GM12892 (cell line): ENCODE measurements at regions not wholly inside any gene's neighbourhood (a gene's known extent, or its start where the extent isn't known, plus 50 kb on each side); places are given as distances from the start of the nearest gene placed in this dataset.
"Not testable (repeated sequence)": the region's sequence is repeated elsewhere in the genome, so short reads cannot be mapped to it uniquely, and the experiment has no call there.

Experiments
- DNase-seq: peaks from one replicate; pipeline ENCODE4 v3.0.0; 2011; ENCODE audit not compliant: insufficient read length
- FAIRE-seq: peaks from 2 replicates; lab custom pipeline; 2011; peaks lifted over from hg19 to GRCh38; lab: Jason Lieb, UNC
- POLR2A ChIP-seq: IDR thresholded peaks from 2 replicates; pipeline ENCODE4 v1.6.1; 2011; ENCODE audit warnings: low read depth, low read length, control low read depth
- POLR2AphosphoS5 ChIP-seq: IDR thresholded peaks from 2 replicates; pipeline ENCODE4 v1.6.1; 2011; ENCODE audit warnings: low read depth, low read length, control low read depth
- TAF1 ChIP-seq: IDR thresholded peaks from 2 replicates; pipeline ENCODE4 v1.6.1; 2011; ENCODE audit warnings: low read depth, mild to moderate bottlenecking, control low read depth, low read length, borderline replicate concordance

- TF ChIP-seq POLR2A (no peak), TAF1 (no peak), POLR2AphosphoS5 (no peak)
- no peak for DNase-seq
- peak; percentile 30 for FAIRE-seq
Observed at GRCh38 chr4:163672751-163673150, 178.3 kb downstream of the TMA16 start.

DNA sequence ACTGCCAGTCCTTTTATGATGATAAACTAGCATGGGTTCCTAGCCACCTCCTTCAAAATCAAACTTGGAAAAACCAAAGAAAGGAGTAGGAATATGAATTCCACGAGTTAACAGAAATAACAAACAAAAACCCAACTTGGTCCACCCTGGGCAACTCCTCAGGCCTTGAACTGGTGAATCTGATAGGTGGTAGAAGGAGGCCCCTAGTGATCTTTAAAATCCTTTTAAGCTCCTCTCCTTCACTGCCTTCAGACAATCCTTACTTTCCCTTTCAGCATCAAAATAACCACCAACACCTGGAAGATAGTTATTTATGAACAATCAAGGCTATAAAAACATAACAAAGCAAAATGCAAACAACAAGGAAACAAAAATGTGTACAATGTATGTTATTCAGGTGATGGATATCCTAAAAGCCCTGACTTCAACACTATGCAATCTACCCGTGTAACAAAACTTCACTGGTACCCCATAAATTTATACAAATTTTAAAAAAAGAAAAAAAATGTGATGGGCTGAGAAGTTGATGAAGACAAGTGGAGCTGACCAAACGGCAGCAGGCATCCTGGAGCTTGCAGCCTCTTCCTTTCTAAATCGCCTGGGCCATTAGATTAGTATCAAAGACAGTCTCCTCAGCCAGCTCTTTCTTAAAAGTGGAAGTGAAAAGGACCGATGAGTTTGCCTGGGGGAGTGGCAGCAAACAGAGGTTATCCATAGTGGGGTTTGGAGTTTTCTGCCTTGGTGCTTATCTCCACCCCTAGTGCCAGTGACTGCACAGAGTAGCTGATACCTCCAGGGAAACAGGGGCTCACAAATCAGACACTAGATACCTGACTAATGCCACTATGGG is 179.6 kb downstream of the TMA16 start:
- TF ChIP-seq POLR2AphosphoS5 = no peak
- no peak for TF ChIP-seq TAF1
- TF ChIP-seq POLR2A = no peak
- DNase-seq (no peak), FAIRE-seq (no peak)

DNA sequence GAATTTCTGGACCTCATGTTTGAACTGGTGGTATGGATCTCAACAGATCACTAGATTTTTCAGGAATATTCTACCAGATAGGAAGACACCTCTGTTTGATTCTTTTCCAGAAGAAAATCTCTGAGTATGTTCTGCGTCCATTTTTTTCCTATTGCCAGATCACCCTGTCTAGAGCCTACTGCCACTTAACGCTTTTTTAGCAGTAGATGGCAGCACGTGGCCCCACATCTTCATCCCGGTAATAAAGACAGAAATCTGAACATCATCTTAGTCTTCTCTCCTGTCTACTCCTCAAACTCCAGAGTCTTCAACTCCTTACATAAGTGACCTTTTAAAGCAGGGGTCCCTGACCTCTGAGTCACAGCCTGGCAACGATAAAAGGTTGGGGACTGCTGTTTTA is 184.7 kb downstream of the TMA16 start:
- peak; percentile 9 for DNase-seq
- TF ChIP-seq TAF1 (no peak), POLR2AphosphoS5 (no peak), POLR2A (no peak)
- peak; percentile 57 for FAIRE-seq

DNA sequence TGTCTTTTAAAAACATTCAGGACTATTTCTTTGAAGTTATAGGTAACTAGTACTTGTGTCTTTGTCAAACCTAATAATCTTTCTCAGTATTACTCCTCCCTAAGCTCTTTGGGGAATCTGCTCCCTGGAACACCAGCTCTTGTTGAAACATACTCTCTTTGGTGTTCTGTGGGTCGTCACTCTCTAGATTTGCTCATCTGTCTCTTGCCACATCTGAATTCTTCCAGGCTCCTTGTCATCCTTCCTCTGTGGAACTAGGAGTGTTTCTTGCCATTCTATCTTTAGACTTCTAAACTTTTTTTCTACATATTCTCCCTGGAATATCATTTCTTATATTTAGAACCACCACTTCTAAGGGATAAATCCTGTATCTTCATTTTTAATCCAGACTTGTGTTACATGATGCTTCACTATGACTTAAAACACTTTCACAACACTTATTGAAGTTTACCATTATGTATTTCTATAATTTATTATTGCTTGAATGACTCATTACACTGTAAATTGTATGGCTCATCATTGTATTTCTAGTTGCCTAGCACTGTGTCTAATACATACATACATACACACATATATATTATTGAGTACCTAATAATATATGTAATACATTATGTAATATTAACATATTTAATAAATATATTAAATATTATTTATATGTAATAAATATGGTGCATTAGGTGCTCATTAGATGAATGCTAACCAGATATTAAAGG is 186.1 kb downstream of the TMA16 start:
- TF ChIP-seq POLR2AphosphoS5 = no peak
- no peak for TF ChIP-seq TAF1
- no peak for TF ChIP-seq POLR2A
- FAIRE-seq = no peak
- DNase-seq = no peak

- DNase-seq (peak; percentile 15), FAIRE-seq (peak; percentile 79)
- TF ChIP-seq TAF1 = no peak
- no peak for TF ChIP-seq POLR2A
- TF ChIP-seq POLR2AphosphoS5 = no peak
Observed at GRCh38 chr4:163681208-163681821, 186.8 kb downstream of the TMA16 start.

DNA sequence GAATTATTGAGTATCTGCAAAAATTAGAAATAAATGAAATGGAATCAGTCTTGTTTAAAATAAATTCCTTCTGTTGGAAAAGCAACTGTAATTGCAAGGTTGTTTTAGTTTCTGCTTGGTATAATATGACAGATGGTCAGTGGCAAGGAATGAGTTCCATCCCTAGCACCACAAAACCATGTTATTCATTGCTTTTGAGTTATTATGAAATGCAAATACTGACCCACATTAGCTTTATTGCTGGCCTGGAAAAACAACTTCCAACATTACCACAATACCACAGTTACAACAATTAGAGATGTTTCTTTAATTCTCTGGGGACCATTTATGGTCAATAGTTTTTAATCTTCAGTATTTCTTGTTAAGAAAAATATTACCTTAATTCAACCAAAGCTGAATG is 194.4 kb downstream of the TMA16 start:
- TF ChIP-seq TAF1 (no peak), POLR2A (no peak), POLR2AphosphoS5 (no peak)
- no peak for FAIRE-seq
- DNase-seq = no peak

GRCh38 chr4:163693211-163693610 is 198.7 kb downstream of the TMA16 start:
- no peak for DNase-seq
- no peak for TF ChIP-seq POLR2AphosphoS5
- TF ChIP-seq POLR2A = no peak
- TF ChIP-seq TAF1 = no peak
- FAIRE-seq = no peak

- no peak for DNase-seq
- no peak for FAIRE-seq
Observed at GRCh38 chr4:163693776-163694175, 199.3 kb downstream of the TMA16 start.

GRCh38 chr4:163694385-163694784 is 199.9 kb downstream of the TMA16 start:
- DNase-seq (no peak), FAIRE-seq (no peak)
- TF ChIP-seq TAF1 (no peak), POLR2A (no peak), POLR2AphosphoS5 (no peak)

More at GRCh38 chr4:163693776-163694175, 199.3 kb downstream of the TMA16 start:
- TF ChIP-seq POLR2A (no peak), TAF1 (no peak), POLR2AphosphoS5 (no peak)

DNA sequence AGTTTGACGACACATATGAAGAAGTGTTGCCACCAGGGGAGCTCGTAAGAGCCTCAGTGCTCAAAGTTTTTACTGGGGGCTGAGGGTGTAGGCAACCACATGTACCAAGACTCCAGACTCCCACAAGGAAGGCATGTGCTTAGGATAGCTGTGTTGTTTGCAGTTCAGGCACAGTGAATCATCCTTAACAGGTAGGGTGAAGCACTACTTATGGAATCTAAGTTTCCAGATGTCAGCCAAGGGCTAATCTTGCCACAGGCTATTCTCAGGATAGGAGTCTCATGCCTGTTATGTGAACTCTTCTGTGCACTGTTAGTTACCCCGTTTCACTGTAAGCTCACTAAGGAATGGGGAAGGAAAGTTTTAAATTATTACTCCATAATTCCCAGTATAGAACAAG is 202.6 kb downstream of the TMA16 start:
- no peak for FAIRE-seq
- DNase-seq = no peak
- no peak for TF ChIP-seq POLR2A
- no peak for TF ChIP-seq POLR2AphosphoS5
- TF ChIP-seq TAF1 = no peak

DNA sequence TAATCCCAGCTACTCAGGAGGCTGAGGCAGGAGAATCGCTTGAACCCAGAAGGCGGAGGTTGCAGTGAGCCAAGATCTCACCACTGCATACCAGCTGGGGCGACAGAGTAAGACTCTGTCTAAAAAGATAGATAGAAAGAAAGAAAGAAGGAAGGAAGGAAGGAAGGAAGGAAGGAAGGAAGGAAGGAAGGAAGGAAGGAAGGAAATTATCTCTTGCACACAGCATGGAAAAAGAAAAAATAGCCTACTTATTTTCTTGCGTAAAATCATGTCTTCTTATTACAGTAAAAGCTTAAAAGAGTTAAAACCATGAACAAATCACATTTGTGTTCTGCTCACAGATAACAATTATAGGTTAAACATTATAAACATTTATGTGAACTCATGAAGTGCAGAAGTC is 205.9 kb downstream of the TMA16 start:
- not testable (repeated sequence) for FAIRE-seq

GRCh38 chr4:163701916-163702315 is 207.4 kb downstream of the TMA16 start:
- FAIRE-seq (peak; percentile 79), DNase-seq (no peak)
- no peak for TF ChIP-seq POLR2A
- TF ChIP-seq POLR2AphosphoS5 = no peak
- TF ChIP-seq TAF1 = no peak

More for the DNA sequence above, 205.9 kb downstream of the TMA16 start:
- DNase-seq = not testable (repeated sequence)
